GM23338 (cell line): ENCODE measurements at regions not wholly inside any gene's neighbourhood (a gene's known extent, or its start where the extent isn't known, plus 50 kb on each side); places are given as distances from the start of the nearest gene placed in this dataset.

ENCODE experiments used
- ATAC-seq: fragments of 200-7000 bp; cut with Tn5 transposase; 3 replicates; pipeline ENCODE4 v1.9.1; 2020
- DNase-seq: peaks from one replicate; pipeline ENCODE4 v3.0.0-alpha.2; 2015; ENCODE audit warnings: low spot score
- H2AFZ ChIP-seq: fragments of 200-600 bp; sonication (generic); 2 replicates; pipeline ENCODE4 v1.8.0; 2016; ENCODE audit warnings: antibody characterized with exemption, mild to moderate bottlenecking, moderate library complexity
- H3F3A ChIP-seq: fragments of 200-600 bp; sonication (generic); replicated peaks from 2 replicates; pipeline ENCODE4 v1.8.0; 2017; ENCODE audit warnings: antibody characterized with exemption, mixed run types, low read depth
- H3K27ac ChIP-seq: fragments of 200-600 bp; sonication (generic); 2 replicates; pipeline ENCODE4 v1.6.1; 2016; ENCODE audit warnings: low read depth
- H3K27me3 ChIP-seq: fragments of 200-600 bp; sonication (generic); 2 replicates; pipeline ENCODE4 v1.8.0; 2016; ENCODE audit warnings: mild to moderate bottlenecking, mixed run types, moderate library complexity; ENCODE audit not compliant: insufficient read depth
- H3K36me3 ChIP-seq: fragments of 200-600 bp; sonication (generic); 2 replicates; pipeline ENCODE4 v1.8.0; 2016; ENCODE audit warnings: mild to moderate bottlenecking; ENCODE audit not compliant: insufficient read depth
- H3K4me1 ChIP-seq: fragments of 200-600 bp; sonication (generic); 2 replicates; pipeline ENCODE4 v1.8.0; 2016; ENCODE audit warnings: mild to moderate bottlenecking, moderate library complexity; ENCODE audit not compliant: insufficient read depth
- H3K4me2 ChIP-seq: fragments of 200-600 bp; sonication (generic); 2 replicates; pipeline ENCODE4 v1.7.1; 2017; ENCODE audit warnings: mixed run types
- H3K4me3 ChIP-seq: fragments of 200-600 bp; sonication (generic); 2 replicates; pipeline ENCODE4 v1.6.1; 2016; ENCODE audit warnings: mixed run types
- H3K79me2 ChIP-seq: fragments of 200-600 bp; sonication (generic); replicated peaks from 2 replicates; pipeline ENCODE4 v1.8.0; 2017; ENCODE audit warnings: mild to moderate bottlenecking; ENCODE audit not compliant: insufficient read depth
- H3K9me2 ChIP-seq: fragments of 200-600 bp; sonication (generic); 2 replicates; pipeline ENCODE4 v1.8.0; 2017; ENCODE audit not compliant: insufficient read depth
- H4K20me1 ChIP-seq: fragments of 200-600 bp; sonication (generic); replicated peaks from 2 replicates; pipeline ENCODE4 v1.8.0; 2017; ENCODE audit warnings: mild to moderate bottlenecking; ENCODE audit not compliant: insufficient read depth
- H3K27ac Mint-ChIP-seq: 2 replicates; pipeline ENCODE4 v1.8.0; 2020; ENCODE audit warnings: inconsistent platforms, mild to moderate bottlenecking, moderate library complexity, mixed read lengths
- H3K27me3 Mint-ChIP-seq: 3 replicates; pipeline ENCODE4 v1.8.0; 2022; ENCODE audit warnings: low read depth, mild to moderate bottlenecking, moderate library complexity, mixed read lengths, inconsistent platforms; ENCODE audit not compliant: insufficient read depth, poor library complexity
- H3K36me3 Mint-ChIP-seq: 3 replicates; pipeline ENCODE4 v1.8.0; 2021; ENCODE audit warnings: low read depth, mild to moderate bottlenecking, inconsistent platforms, moderate library complexity, mixed read lengths
- H3K4me1 Mint-ChIP-seq: 3 replicates; pipeline ENCODE4 v1.8.0; 2020; ENCODE audit warnings: mild to moderate bottlenecking, inconsistent platforms, mixed read lengths
- H3K4me3 Mint-ChIP-seq: 3 replicates; pipeline ENCODE4 v1.8.0; 2021; ENCODE audit warnings: moderate library complexity, mild to moderate bottlenecking, inconsistent platforms, mixed read lengths
- H3K9me3 Mint-ChIP-seq: 3 replicates; pipeline ENCODE4 v1.8.0; 2020; ENCODE audit warnings: moderate library complexity, mild to moderate bottlenecking, inconsistent platforms, mixed read lengths
- CREB1 ChIP-seq: fragments of 250-450 bp; sonication (Bioruptor Pico); IDR thresholded peaks from 2 replicates; pipeline ENCODE4 v1.5.0; 2020; ENCODE audit warnings: low read depth, mild to moderate bottlenecking, moderate library complexity
- CTCF ChIP-seq, 2 experiments: fragments of 200-600 bp in 1 of 2; sonication (generic) in 1 of 2; conservative IDR thresholded peaks; 2 replicates each; pipeline versions ENCODE4 v1.5.1 to v1.6.1; 2016 to 2017; ENCODE audit warnings: antibody characterized with exemption in 2 of 2, low read depth in 2 of 2, mild to moderate bottlenecking in 2 of 2, moderate library complexity in 1 of 2
- ETS1 ChIP-seq: IDR thresholded peaks from 2 replicates; pipeline ENCODE4 v1.6.1; 2016; ENCODE audit warnings: antibody characterized with exemption
- EZH2 ChIP-seq: fragments of 200-600 bp; sonication (generic); IDR thresholded peaks from one replicate; pipeline ENCODE4 v1.8.0; 2017; ENCODE audit warnings: antibody characterized with exemption, mild to moderate bottlenecking, low read depth; ENCODE audit not compliant: unreplicated experiment
- EZH2phosphoT487 ChIP-seq: fragments of 200-600 bp; sonication (generic); IDR thresholded peaks from one replicate; pipeline ENCODE4 v1.8.1; 2018; ENCODE audit warnings: antibody characterized with exemption; ENCODE audit not compliant: unreplicated experiment
- JUNB ChIP-seq: IDR thresholded peaks from one replicate; pipeline ENCODE4 v1.6.1; 2016; ENCODE audit warnings: antibody characterized with exemption; ENCODE audit not compliant: unreplicated experiment
- NANOG ChIP-seq: IDR thresholded peaks from 2 replicates; pipeline ENCODE4 v1.6.1; 2016; ENCODE audit warnings: antibody characterized with exemption, borderline replicate concordance
- POLR2AphosphoS5 ChIP-seq: IDR thresholded peaks from 2 replicates; pipeline ENCODE4 v1.6.1; 2016; ENCODE audit warnings: antibody characterized with exemption, low read depth
- REST ChIP-seq: IDR thresholded peaks from one replicate; pipeline ENCODE4 v1.6.1; 2018; ENCODE audit warnings: antibody characterized with exemption; ENCODE audit not compliant: unreplicated experiment
- STAT1 ChIP-seq: IDR thresholded peaks from one replicate; pipeline ENCODE4 v1.6.1; 2016; ENCODE audit warnings: antibody characterized with exemption; ENCODE audit not compliant: unreplicated experiment
- ZNF114 ChIP-seq: fragments of 250-450 bp; sonication (Bioruptor Pico); IDR thresholded peaks from 2 replicates; pipeline ENCODE4 v1.5.0; 2020; ENCODE audit warnings: mild to moderate bottlenecking, moderate library complexity
- ZNF331 ChIP-seq: fragments of 250-450 bp; sonication (Bioruptor Pico); IDR thresholded peaks from 2 replicates; pipeline ENCODE4 v1.5.0; 2020; ENCODE audit warnings: low read depth, mild to moderate bottlenecking, moderate library complexity
- ZNF462 ChIP-seq: fragments of 250-450 bp; sonication (Bioruptor Pico); IDR thresholded peaks from 2 replicates; pipeline ENCODE4 v1.5.0; 2020; ENCODE audit warnings: mild to moderate bottlenecking, moderate library complexity

- no peaks in the 10 kb centered on the region for H3K36me3 ChIP-seq
- H3K4me3 Mint-ChIP-seq: no peak overlapping the region
- no peak overlapping the region for H3K4me3 ChIP-seq
- no peaks in the 10 kb centered on the region for H3K4me1 ChIP-seq
- H3K9me3 Mint-ChIP-seq: peaks cover 10% of the 10 kb centered on the region; the same call in 2 of the 3 replicates
- H3K4me1 Mint-ChIP-seq: no peaks in the 10 kb centered on the region
- no peaks in the 10 kb centered on the region for H3K9me2 ChIP-seq
- H3K27me3 Mint-ChIP-seq: peaks cover 2% of the 10 kb centered on the region
- H3K4me2 ChIP-seq: no peak overlapping the region
- no peaks in the 10 kb centered on the region for H3K27me3 ChIP-seq
- TF ChIP-seq REST: no peak
- TF ChIP-seq POLR2AphosphoS5: no peak
- TF ChIP-seq ZNF114 (CRISPR knock-in tag): no peak
- TF ChIP-seq CTCF (conservative IDR thresholded peaks at IDR 0.05; ENCODE audit: low read depth in 2 of 2): no peak
- no peak for TF ChIP-seq ZNF331
- no peak for TF ChIP-seq EZH2
- no peak for TF ChIP-seq CREB1 (CRISPR knock-in tag)
- TF ChIP-seq ZNF462: no peak
- no peak for TF ChIP-seq EZH2phosphoT487
- no peak for TF ChIP-seq ETS1
- TF ChIP-seq JUNB: no peak
- no peak for TF ChIP-seq NANOG
- TF ChIP-seq STAT1: no peak
- no peak overlapping the region for H3K27ac Mint-ChIP-seq
- DNase-seq: no peak
- no peaks in the 10 kb centered on the region for H3K79me2 ChIP-seq
- H4K20me1 ChIP-seq: no peaks in the 10 kb centered on the region
- H3K36me3 Mint-ChIP-seq: no peaks in the 10 kb centered on the region; the same call in 2 of the 3 replicates
- no peaks in the 10 kb centered on the region for H3F3A ChIP-seq
- ATAC-seq: no peak
- H2AFZ ChIP-seq: no peak overlapping the region
- no peak overlapping the region for H3K27ac ChIP-seq
These were observed 159.6 kb downstream of the NXNL2 start for GRCh38 chr9:88694625-88695024.
